ENCODE measurements at regions not wholly inside any gene's neighbourhood (a gene's known extent, or its start where the extent isn't known, plus 50 kb on each side); places are given as distances from the start of the nearest gene placed in this dataset.

GRCh38 chr4:173767650-173768049, 237.6 kb upstream of the HAND2 start:
- ATAC-seq = no peak
- TF ChIP-seq BACH2 (CRISPR knock-in tag; IDR thresholded peaks at IDR 0.05; ENCODE audit: borderline replicate concordance) (no peak), ZNF8 (CRISPR knock-in tag; IDR thresholded peaks at IDR 0.05) (no peak), SNAI2 (CRISPR knock-in tag; IDR thresholded peaks at IDR 0.05) (no peak)

- peak; percentile 85; the same call in 2 of the 3 replicates for ATAC-seq
- no peak for TF ChIP-seq ESRRG (CRISPR knock-in tag; IDR thresholded peaks at IDR 0.05)
- peak; percentile 69; the same call in 1 of the 2 replicates for TF ChIP-seq SNAI2 (CRISPR knock-in tag; IDR thresholded peaks at IDR 0.05)
- no peak; the same call in 1 of the 2 replicates for TF ChIP-seq ZFP30 (CRISPR knock-in tag; IDR thresholded peaks at IDR 0.05)
- 0 out of 2 replicates have a peak, but pooled peaks have one; percentile 57 for TF ChIP-seq CREB5 (CRISPR knock-in tag; IDR thresholded peaks at IDR 0.05; ENCODE audit: low read depth)
- peak; percentile 39; the same call in 1 of the 2 replicates for TF ChIP-seq ZNF70 (CRISPR knock-in tag; IDR thresholded peaks at IDR 0.05)
- no peak for TF ChIP-seq PPARA (CRISPR knock-in tag; IDR thresholded peaks at IDR 0.05; ENCODE audit: borderline replicate concordance)
- TF ChIP-seq GLIS3 (CRISPR knock-in tag; IDR thresholded peaks at IDR 0.05) = peak; percentile 86; the same call in 1 of the 2 replicates
- TF ChIP-seq ZNF565 (CRISPR knock-in tag; conservative IDR thresholded peaks at IDR 0.05; ENCODE audit: low read depth) = no peak
- no peak for TF ChIP-seq POU6F1 (CRISPR knock-in tag; IDR thresholded peaks at IDR 0.05; ENCODE audit: borderline replicate concordance, low read depth)
- no peak for TF ChIP-seq TOX (CRISPR knock-in tag; IDR thresholded peaks at IDR 0.05; ENCODE audit: borderline replicate concordance)
- no peak; the same call in 1 of the 2 replicates for TF ChIP-seq BACH2 (CRISPR knock-in tag; IDR thresholded peaks at IDR 0.05; ENCODE audit: borderline replicate concordance)
- TF ChIP-seq ZNF8 (CRISPR knock-in tag; IDR thresholded peaks at IDR 0.05) = peak; percentile 63
- 0 out of 2 replicates have a peak, but pooled peaks have one; percentile 52 for TF ChIP-seq ZFP3 (CRISPR knock-in tag; IDR thresholded peaks at IDR 0.05)
- peak; percentile 70 for TF ChIP-seq ISL1 (CRISPR knock-in tag; IDR thresholded peaks at IDR 0.05)
- TF ChIP-seq ARNTL (CRISPR knock-in tag; IDR thresholded peaks at IDR 0.05; ENCODE audit: borderline replicate concordance, low read depth) = no peak
- peak; percentile 77; the same call in 1 of the 2 replicates for TF ChIP-seq CSRNP3 (CRISPR knock-in tag; IDR thresholded peaks at IDR 0.05)
- peak; percentile 99 for TF ChIP-seq TSHZ2 (CRISPR knock-in tag; IDR thresholded peaks at IDR 0.05)
- no peak for TF ChIP-seq OSR1 (CRISPR knock-in tag; IDR thresholded peaks at IDR 0.05)
- peak; percentile 97 for TF ChIP-seq TCF4 (CRISPR knock-in tag; IDR thresholded peaks at IDR 0.05; ENCODE audit: borderline replicate concordance)
- no peak for TF ChIP-seq CSDC2 (CRISPR knock-in tag; IDR thresholded peaks at IDR 0.05)
- no peak for TF ChIP-seq PATZ1 (CRISPR knock-in tag; IDR thresholded peaks at IDR 0.05; ENCODE audit: borderline replicate concordance)
- TF ChIP-seq RARB (CRISPR knock-in tag; IDR thresholded peaks at IDR 0.05) = no peak
- no peak for TF ChIP-seq ZC3H10 (CRISPR knock-in tag; IDR thresholded peaks at IDR 0.05)
Observed at GRCh38 chr4:173766171-173766600, 236.2 kb upstream of the HAND2 start.

Data from SK-N-SH treated with all-trans-retinoic acid at 6 μM for 48 hours (cell line).